Medulla oblongata (tissue), 1 donor: ENCODE measurements at regions not wholly inside any gene's neighbourhood (a gene's known extent, or its start where the extent isn't known, plus 50 kb on each side); places are given as distances from the start of the nearest gene placed in this dataset.
A peak's percentile ranks its signal among the peaks of the same experiment; 100 is the strongest.
"Not testable (repeated sequence)": the region's sequence is repeated elsewhere in the genome, so short reads cannot be mapped to it uniquely, and the experiment has no call there.

Experiments used
- DNase-seq: peaks from one replicate; pipeline ENCODE4 v3.0.0-alpha.2; 2015; ENCODE audit errors: extremely low spot score

- DNase-seq, result no peak
Measured at GRCh38 chr16:59881376-59881775, 1147.3 kb upstream of the GOT2 start.

DNA sequence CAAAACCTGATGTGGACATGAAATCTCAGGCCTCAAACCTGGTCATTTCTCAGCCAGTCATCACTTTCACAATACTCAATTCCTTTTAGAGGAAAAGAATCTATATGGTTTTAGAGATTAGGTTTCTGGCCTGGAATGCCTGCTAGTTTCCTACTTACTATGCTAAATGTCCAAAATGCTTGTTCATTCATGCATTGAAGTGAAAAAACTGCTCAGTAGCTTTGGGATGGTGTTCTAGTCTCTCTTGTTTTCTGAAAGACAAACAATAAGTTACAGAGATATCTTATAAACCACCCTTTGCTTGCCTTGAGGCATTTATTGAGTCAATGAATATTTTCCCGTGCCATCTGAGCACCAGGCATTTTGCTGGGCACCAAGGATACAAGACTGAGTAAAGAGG lies 1146.5 kb upstream of the GOT2 start:
- DNase-seq, result no peak

DNA sequence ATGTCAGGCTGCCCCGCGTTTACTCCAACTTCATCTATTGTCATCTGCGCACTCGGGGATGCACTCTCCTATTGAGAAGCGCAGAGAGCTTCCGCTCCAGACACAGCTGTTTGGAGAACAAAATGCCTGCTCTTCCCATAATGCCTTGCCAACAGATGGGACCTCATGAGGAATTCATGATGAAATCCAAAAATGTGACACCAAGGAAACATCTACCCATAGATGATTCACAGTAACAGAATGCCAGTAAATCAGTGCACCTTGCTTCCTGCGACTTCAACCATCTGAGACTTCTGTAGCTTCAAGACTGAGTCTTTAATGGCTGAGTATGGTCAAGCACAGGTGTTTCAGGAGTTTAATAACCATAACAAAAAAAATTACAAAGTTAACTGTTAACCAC lies 1144.9 kb upstream of the GOT2 start:
- DNase-seq, result no peak

DNA sequence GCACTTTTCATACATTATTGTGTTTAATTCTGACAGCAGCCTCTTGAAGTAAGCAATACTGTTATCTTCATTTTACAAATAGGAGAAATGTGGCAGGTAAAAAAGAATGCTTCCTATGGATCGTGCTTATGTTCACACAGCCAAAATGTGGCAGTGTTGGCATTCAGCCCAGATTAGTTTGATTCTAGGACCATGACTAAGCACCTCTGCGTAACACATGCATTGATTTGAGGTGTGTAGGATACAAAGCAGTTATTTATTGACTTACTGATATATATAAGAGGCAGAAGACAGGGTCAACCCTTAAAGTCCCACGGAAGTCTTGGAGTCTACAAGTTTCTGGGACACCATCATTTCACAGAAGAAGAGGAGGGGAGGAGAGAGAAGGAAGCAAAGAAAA lies 1144.4 kb upstream of the GOT2 start:
- DNase-seq, result no peak

DNA sequence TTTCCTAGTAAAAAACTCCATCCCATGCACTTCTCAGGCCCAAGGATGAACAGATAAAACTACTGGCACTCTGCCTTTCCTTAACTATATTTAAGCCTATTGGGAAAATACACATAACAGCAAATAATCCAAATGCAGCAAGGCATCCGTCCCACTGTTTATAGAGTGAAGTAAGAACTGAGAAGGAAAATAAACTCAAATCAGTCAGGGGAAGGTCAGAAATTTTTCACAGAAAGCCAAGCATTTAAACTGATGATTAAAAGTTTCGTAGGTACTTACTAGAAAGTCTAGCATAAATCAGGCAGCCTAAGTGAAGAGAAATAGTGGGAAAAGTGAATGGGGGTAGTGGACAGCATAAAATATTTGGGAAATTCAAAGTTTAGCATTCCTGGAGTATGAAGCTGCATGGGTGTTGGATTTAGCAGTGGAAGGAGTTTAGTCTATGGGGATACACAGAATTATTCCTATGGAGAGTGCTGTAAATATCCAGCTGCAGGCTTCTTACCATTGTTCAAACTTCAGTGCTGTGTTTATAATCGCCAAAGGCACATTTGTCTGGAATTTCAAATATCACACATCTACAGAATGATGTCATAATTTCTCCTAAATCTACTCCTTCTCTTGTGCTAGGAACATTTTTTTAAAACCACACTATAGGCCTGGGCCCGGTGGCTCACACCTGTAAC lies 1131.0 kb upstream of the GOT2 start:
- no peak for DNase-seq

- no peak for DNase-seq
Measured at GRCh38 chr16:59859676-59860402, 1125.7 kb upstream of the GOT2 start.

DNA sequence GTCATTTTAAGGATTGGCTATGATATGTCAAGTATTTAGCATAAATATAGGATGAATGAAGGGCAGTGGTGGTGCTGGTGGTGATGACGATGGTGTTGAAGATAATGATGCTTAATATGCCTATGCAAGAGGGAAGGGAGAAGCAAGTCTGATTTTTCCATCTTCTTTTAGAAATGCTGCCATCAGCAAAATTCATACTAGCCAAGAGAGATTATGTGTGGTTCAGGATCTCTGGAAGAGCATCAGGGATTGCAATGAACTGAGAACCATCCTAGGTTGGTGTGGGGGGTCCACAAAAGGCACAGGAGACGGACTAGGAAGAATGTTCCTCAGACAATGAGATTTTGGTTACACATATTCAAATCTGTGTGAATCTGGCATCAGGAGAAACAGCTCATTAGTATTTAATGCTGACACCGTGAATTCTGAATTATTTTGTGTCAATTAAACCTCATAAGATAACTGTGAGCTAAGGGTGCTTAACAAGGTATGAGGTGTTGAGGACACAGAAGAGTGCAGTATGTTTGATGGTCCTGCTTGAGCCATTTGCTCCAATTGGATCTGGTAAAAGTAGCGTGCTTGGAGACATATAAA lies 1120.8 kb upstream of the GOT2 start:
- no peak for DNase-seq

- DNase-seq, result no peak
Measured at GRCh38 chr16:59849716-59850115, 1115.6 kb upstream of the GOT2 start.

DNA sequence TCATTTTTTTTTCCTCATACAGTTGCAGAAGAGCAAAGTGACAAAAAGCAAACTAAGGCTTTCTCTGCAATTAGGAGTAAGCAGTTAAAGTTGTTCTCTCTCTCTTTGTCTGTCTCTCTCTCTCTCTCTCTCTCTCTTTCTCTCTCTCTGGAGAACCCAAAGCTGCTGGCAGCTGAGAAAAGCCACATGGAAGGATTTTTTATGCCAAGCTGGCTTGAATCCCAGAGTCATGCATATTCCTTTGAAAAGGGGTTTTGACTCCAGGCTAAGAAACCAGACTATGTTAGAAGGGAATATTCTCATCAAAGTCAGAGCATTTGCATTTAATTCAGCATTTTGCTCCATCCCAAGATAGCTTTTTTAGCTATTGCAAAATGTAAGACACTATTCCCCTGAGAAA lies 1114.2 kb upstream of the GOT2 start:
- DNase-seq, result peak; percentile 93

- no peak for DNase-seq
Measured at GRCh38 chr16:59840169-59840568, 1106.1 kb upstream of the GOT2 start.

DNA sequence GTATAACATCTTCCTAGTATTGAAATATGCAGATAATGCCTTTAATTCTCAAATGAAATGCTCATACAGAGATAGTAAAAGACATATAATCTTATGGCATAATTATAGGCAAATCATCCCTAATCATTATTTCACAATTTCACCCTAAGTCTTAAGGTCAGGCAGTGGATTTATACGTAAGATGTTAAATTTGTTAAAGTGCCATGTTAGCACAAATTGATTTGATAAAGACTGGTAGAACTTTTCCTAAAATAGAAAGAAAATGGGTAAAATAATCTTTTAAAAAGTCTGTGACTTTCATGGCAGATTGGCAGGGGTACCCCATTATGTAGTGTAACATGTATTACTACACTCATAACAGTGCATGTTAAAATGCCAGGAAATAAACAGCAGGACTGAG lies 1092.7 kb upstream of the GOT2 start:
- DNase-seq, result no peak

GRCh38 chr16:59809488-59809887 lies 1075.4 kb upstream of the GOT2 start:
- not testable (repeated sequence) for DNase-seq

DNA sequence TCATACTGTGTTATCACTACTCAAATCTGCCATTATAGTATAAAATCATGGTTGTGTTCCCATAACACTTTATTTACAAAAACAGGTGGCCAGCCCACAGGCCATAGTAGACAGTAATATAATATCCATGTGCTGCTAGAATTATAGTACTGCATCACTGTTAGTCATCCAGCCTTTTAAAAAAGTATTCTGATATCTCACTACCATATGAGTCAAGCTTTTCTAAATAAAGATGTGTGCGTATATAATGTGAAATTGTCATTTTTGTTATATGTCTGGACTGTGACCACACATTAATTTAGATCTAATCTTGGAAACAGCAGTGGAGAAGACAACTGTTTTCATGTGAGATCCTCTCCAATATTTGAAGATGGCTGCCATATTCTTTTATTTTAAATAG lies 1049.1 kb upstream of the GOT2 start:
- DNase-seq, result no peak

DNA sequence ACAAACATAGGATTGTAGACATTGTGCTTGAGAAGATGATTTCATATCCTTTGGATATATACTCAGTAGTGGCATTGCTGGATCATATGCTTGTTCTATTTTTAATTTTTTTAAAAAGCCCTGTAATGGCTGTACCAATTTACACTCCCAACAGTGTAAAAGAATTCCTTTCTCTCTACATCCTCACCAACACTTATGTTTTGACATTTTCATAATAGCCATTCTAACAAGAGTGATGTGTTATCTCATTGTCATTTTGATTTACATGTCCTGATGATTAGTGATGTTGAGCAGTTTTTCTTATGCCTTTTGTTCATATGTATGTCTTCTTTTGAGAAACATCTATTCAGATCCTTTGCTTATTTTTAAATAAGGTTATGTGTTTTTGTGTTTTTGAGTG lies 1039.2 kb upstream of the GOT2 start:
- DNase-seq, result no peak

GRCh38 chr16:59759296-59759695 lies 1025.2 kb upstream of the GOT2 start:
- DNase-seq, result no peak

GRCh38 chr16:59758848-59759247 lies 1024.7 kb upstream of the GOT2 start:
- no peak for DNase-seq

DNA sequence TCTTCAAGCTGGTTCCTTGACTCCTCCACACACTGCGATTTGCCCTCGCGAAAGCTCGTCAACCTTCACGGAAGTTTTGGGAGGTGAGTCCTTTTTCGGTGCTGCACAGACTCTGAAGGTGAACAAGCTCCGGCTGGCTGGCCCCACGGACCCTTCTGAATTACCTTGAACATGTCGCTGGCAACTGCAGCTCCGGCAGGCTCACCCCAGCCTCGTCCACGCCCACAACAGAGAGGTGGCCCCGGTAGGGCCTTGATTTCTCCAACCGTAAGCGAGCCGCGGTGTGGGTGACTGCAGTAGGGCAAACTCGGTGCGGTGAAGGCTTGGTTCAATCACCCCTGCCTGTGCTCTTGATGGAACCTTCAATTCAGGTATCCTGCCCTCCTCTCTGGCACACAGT lies 1020.7 kb upstream of the GOT2 start:
- DNase-seq, result no peak

DNA sequence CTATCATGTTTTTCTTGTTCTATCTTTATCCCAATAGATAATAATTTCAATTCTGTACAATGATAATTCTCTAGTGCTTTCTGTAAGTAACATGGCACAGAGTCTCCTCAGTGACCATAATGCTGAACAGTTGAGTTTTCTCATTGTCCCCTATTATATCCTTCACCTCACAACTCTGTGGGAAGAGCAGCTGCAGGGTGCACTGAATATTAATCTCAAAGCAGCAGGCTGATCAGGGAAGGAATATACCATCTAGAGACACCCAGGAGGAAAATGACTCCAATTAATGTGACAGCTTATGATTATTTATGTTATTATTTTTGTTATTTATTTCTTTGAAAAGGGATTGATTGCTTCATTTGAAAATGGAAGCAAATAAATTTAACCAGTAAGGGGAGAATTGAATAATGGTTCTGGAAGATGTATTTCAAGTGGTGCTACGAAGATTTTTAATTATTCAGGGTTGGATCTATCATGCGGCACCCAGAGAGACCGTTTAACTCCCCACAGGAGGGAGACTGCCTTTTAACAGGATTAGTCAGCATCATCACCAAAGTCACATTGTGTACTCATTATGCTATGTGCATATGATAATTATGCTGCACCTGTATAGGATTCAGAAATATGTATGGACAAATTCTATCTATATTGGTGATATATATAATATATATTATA lies 1015.7 kb upstream of the GOT2 start:
- no peak for DNase-seq

DNA sequence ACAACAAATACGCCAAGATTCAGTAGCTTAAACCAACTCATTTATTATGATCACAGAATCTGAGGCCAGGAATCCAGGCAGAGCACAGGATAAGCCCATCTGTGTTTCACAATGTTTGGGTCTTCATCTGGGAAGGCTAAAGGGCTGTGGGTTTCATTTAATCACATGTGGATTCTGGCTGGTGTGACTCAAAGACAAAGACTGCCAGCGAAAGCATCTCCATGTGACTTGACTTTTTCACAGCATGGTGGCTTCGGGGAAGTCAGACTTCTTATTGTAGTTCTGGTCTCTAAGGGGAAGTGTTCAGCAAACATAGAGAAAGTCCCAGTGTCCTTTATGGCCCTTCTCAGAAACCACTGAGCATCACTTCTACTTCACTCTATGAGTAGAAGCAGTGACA lies 1014.4 kb upstream of the GOT2 start:
- no peak for DNase-seq

- DNase-seq, result no peak
Measured at GRCh38 chr16:59743504-59743903, 1009.4 kb upstream of the GOT2 start.

DNA sequence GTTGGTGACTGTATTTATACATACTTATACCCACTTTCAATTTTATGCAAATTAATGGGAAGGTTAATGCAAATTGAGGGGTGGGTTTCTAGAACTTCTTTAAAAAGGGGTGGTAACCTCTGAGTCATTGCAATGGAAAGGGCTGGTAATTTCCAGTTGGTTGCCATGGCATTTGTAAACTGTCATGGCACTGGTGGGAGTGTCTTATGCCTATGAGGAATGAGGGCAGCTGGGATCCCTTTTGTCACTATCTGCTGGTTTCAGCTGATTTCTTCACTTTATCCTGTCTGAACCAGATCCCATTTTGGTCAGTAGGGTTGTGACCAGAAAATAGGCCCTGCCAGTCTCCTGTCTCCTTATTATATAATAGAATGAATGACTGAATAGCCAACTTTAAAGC lies 1006.7 kb upstream of the GOT2 start:
- DNase-seq, result no peak

GRCh38 chr16:59737274-59737673 lies 1003.2 kb upstream of the GOT2 start:
- DNase-seq, result no peak

DNA sequence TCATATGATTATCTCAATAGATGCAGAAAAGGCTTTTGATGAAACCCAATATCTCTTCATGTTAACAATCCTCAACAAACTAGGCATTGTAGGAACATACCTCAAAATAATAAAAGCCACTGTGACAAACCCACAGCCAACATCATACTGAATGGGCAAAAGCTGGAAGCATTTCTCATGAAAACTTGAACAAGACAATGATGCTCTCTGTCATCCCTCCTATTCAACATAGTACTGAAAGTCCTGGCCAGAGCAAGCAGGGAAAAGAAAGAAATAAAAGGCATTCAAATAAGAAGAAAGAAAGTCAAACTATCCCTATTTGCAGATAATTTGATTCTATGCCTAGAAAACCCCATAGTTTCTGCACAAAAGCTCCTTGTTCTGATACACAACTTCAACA lies 999.2 kb upstream of the GOT2 start:
- peak; percentile 79 for DNase-seq
